SK-N-SH (cell line): ENCODE measurements at regions not wholly inside any gene's neighbourhood (a gene's known extent, or its start where the extent isn't known, plus 50 kb on each side); places are given as distances from the start of the nearest gene placed in this dataset.

Experiments used
- CTCF ChIA-PET: fragments of 300-600, 350-600 bp; formaldehyde crosslinking; extraction: SDS; loops from one replicate; lab custom pipeline; 2021; lab: Yijun Ruan, JAX
- POLR2A ChIA-PET: fragments of 350-600 bp; sonication (Branson Sonifier 250); formaldehyde crosslinking; extraction: SDS; loops from one replicate; lab custom pipeline; 2020; ENCODE audit warnings: antibody characterized with exemption, inconsistent platforms; lab: Yijun Ruan, JAX
- DNase-seq: peaks from one replicate; pipeline ENCODE4 v3.0.0; 2012
- H2AFZ ChIP-seq: fragments of 200-600 bp; sonication (generic); 2 replicates; pipeline ENCODE4 v1.8.1; 2016; ENCODE audit warnings: antibody characterized with exemption, mild to moderate bottlenecking, low read depth
- H3F3A ChIP-seq: fragments of 200-600 bp; sonication (generic); replicated peaks from 2 replicates; pipeline ENCODE3; 2016; ENCODE audit warnings: antibody characterized with exemption, mild to moderate bottlenecking; ENCODE audit not compliant: insufficient read depth
- H3K27ac ChIP-seq, 2 experiments: fragments of 200-500 bp in 1 of 2; fragments of 200-600 bp in 1 of 2; sonication (Bioruptor generic) in 1 of 2; sonication (generic), shearing (Covaris generic) in 1 of 2; 2 replicates each; pipeline versions ENCODE4 v1.5.1 to v1.6.1; 2014 to 2016; ENCODE audit warnings: low read depth in 2 of 2, inconsistent platforms in 1 of 2, low read length in 1 of 2, mild to moderate bottlenecking in 1 of 2, mixed read lengths in 1 of 2
- H3K27me3 ChIP-seq: fragments of 200-600 bp; sonication (generic), shearing (Covaris generic); 2 replicates; pipeline ENCODE4 v1.6.1; 2016; ENCODE audit warnings: mixed run types; ENCODE audit not compliant: insufficient read depth
- H3K36me3 ChIP-seq, 2 experiments: fragments of 200-500 bp in 1 of 2; fragments of 200-600 bp in 1 of 2; sonication (Bioruptor generic) in 1 of 2; sonication (generic) in 1 of 2; replicated peaks in 1 of 2; 2 replicates each; pipeline versions ENCODE3 to v1.5.1; 2014 to 2016; ENCODE audit warnings: low read length in 1 of 2, mild to moderate bottlenecking in 1 of 2; ENCODE audit not compliant: insufficient read depth in 2 of 2, control insufficient read depth in 1 of 2
- H3K4me1 ChIP-seq, 2 experiments: fragments of 200-500 bp in 1 of 2; fragments of 200-600 bp in 1 of 2; sonication (Bioruptor generic) in 1 of 2; sonication (generic), shearing (Covaris generic) in 1 of 2; 2 replicates each; pipeline versions ENCODE4 v1.5.1 to v1.6.1; 2014 to 2016; ENCODE audit warnings: low read depth in 1 of 2, low read length in 1 of 2, mixed run types in 1 of 2; ENCODE audit not compliant: insufficient read depth in 2 of 2, control insufficient read depth in 1 of 2
- H3K4me2 ChIP-seq: fragments of 200-600 bp; sonication (generic), shearing (Covaris generic); 2 replicates; pipeline ENCODE4 v1.6.1; 2017; ENCODE audit warnings: mixed run types
- H3K4me3 ChIP-seq, 2 experiments: fragments of 200-500 bp in 1 of 2; fragments of 200-600 bp in 1 of 2; sonication (Bioruptor generic) in 1 of 2; sonication (generic), shearing (Covaris generic) in 1 of 2; 2 replicates each; pipeline versions ENCODE4 v1.5.1 to v1.8.1; 2014 to 2016; ENCODE audit warnings: low read depth in 2 of 2, inconsistent platforms in 1 of 2, low read length in 1 of 2, mild to moderate bottlenecking in 1 of 2, mixed read lengths in 1 of 2, moderate library complexity in 1 of 2
- H3K79me2 ChIP-seq: fragments of 200-600 bp; sonication (generic); 2 replicates; pipeline ENCODE4 v1.8.1; 2017; ENCODE audit warnings: mild to moderate bottlenecking; ENCODE audit not compliant: insufficient read depth
- H3K9ac ChIP-seq: fragments of 200-600 bp; sonication (generic); 2 replicates; pipeline ENCODE4 v1.6.1; 2017; ENCODE audit warnings: mixed run types
- H3K9me2 ChIP-seq: fragments of 200-600 bp; sonication (generic); 2 replicates; pipeline ENCODE4 v1.6.1; 2017; ENCODE audit warnings: mixed run types
- H3K9me3 ChIP-seq: fragments of 200-600 bp; sonication (generic); 2 replicates; pipeline ENCODE4 v1.6.1; 2017; ENCODE audit warnings: mixed run types, mild to moderate bottlenecking, moderate library complexity
- H4K20me1 ChIP-seq: fragments of 200-600 bp; sonication (generic); 2 replicates; pipeline ENCODE4 v1.6.1; 2017; ENCODE audit warnings: mild to moderate bottlenecking, mixed run types; ENCODE audit not compliant: insufficient read depth
- EP300 ChIP-seq, 2 experiments: IDR thresholded peaks; 2 replicates each; pipeline versions ENCODE4 v1.4.0 to v1.6.1; 2012; ENCODE audit warnings: borderline replicate concordance in 1 of 2, low read depth in 1 of 2, low read length in 1 of 2
- GABPA ChIP-seq: IDR thresholded peaks from 2 replicates; pipeline ENCODE4 v1.4.0; 2012; ENCODE audit warnings: low read depth, mild to moderate bottlenecking
- JUND ChIP-seq: IDR thresholded peaks from 2 replicates; pipeline ENCODE4 v1.4.0; 2012
- MEF2A ChIP-seq: IDR thresholded peaks from 2 replicates; pipeline ENCODE4 v1.4.0; 2012; ENCODE audit warnings: low read depth, borderline replicate concordance
- NRF1 ChIP-seq: IDR thresholded peaks from 2 replicates; pipeline ENCODE4 v1.6.1; 2012; ENCODE audit warnings: low read depth, mild to moderate bottlenecking, low read length
- PBX3 ChIP-seq: IDR thresholded peaks from 2 replicates; pipeline ENCODE4; 2012
- RCOR1 ChIP-seq: fragments of 150-350 bp; IDR thresholded peaks from 2 replicates; pipeline ENCODE4 v1.6.1; 2017; ENCODE audit warnings: antibody characterized with exemption, low read length
- SMC3 ChIP-seq: IDR thresholded peaks from 2 replicates; pipeline ENCODE4 v1.6.1; 2012; ENCODE audit warnings: low read depth, low read length, improper control_type of control experiment
- TCF12 ChIP-seq: IDR thresholded peaks from 2 replicates; pipeline ENCODE4 v1.4.0; 2012
- TEAD4 ChIP-seq: IDR thresholded peaks from 2 replicates; pipeline ENCODE4 v1.4.0; 2012; ENCODE audit warnings: mild to moderate bottlenecking, borderline replicate concordance; ENCODE audit not compliant: insufficient read depth
- USF1 ChIP-seq: IDR thresholded peaks from 2 replicates; pipeline ENCODE4 v1.4.0; 2012; ENCODE audit warnings: low read depth, borderline replicate concordance
- USF2 ChIP-seq: fragments of 150-350 bp; IDR thresholded peaks from 2 replicates; pipeline ENCODE4 v1.6.1; 2017; ENCODE audit warnings: antibody characterized with exemption, low read length, low read depth, borderline replicate concordance
- YY1 ChIP-seq: IDR thresholded peaks from 2 replicates; pipeline ENCODE4 v1.4.0; 2012; ENCODE audit warnings: low read depth, mild to moderate bottlenecking
- ZBTB33 ChIP-seq: IDR thresholded peaks from 2 replicates; pipeline ENCODE4 v1.4.0; 2012; ENCODE audit warnings: low read depth, borderline replicate concordance
- WGBS: methylation state at CpG from one replicate; pipeline ENCODE4 v1.1.6; 2017; ENCODE audit warnings: low lambda C conversion rate; 5-methylcytosine and 5-hydroxymethylcytosine counted together

GRCh38 chr3:54053882-54054281, 68.5 kb upstream of the CACNA2D3 start:
- Histone ChIP-seq H3F3A (no peaks in the 10 kb centered on the region), H4K20me1 (no peaks in the 10 kb centered on the region), H3K4me3 (no peak overlapping the region), H3K4me2 (no peak overlapping the region), H3K4me1 (no peaks in the 10 kb centered on the region; a peak in 1 of 4 replicates), H3K9me2 (no peaks in the 10 kb centered on the region), H2AFZ (no peak overlapping the region), H3K27ac (no peak overlapping the region), H3K36me3 (no peaks in the 10 kb centered on the region), H3K27me3 (no peaks in the 10 kb centered on the region), H3K9me3 (no peaks in the 10 kb centered on the region), H3K79me2 (no peaks in the 10 kb centered on the region)
- DNase-seq: no peak
- WGBS: 41% methylated on average over 4 of the region's 4 CpGs
- CTCF ChIA-PET: interaction anchor here (0.6 kb wide), 1 partner anchor 1026 kb away, joined by 3 read pairs; no protein-coding TSS in a partner anchor
- no peak for TF ChIP-seq ZBTB33
- TF ChIP-seq NRF1: no peak
- no peak for TF ChIP-seq EP300 (IDR thresholded peaks at IDR 0.05; ENCODE audit: borderline replicate concordance in 1 of 2, low read depth in 1 of 2, low read length in 1 of 2)
- TF ChIP-seq MEF2A: no peak
- no peak for TF ChIP-seq PBX3
- TF ChIP-seq RCOR1: no peak
- no peak for TF ChIP-seq YY1
- TF ChIP-seq TCF12: no peak
- TF ChIP-seq TEAD4: no peak
- TF ChIP-seq USF2: no peak
- TF ChIP-seq, all 33 proteins: peak for 0
- no peak overlapping the region for H3K9ac ChIP-seq
- POLR2A ChIA-PET: no interaction called here

GRCh38 chr3:54053211-54053610, 69.1 kb upstream of the CACNA2D3 start:
- no peaks in the 10 kb centered on the region for H3K27me3 ChIP-seq
- H3K36me3 ChIP-seq: no peaks in the 10 kb centered on the region
- H3K4me2 ChIP-seq: no peak overlapping the region
- H2AFZ ChIP-seq: no peak overlapping the region
- H4K20me1 ChIP-seq: no peaks in the 10 kb centered on the region
- CTCF ChIA-PET: no interaction called here
- H3K9me3 ChIP-seq: no peaks in the 10 kb centered on the region
- TF ChIP-seq JUND (no peak), USF2 (no peak), YY1 (no peak), USF1 (no peak), GABPA (no peak), NRF1 (no peak), SMC3 (no peak), TEAD4 (no peak)
- no peak overlapping the region for H3K4me3 ChIP-seq
- POLR2A ChIA-PET: no interaction called here
- DNase-seq: no peak
- WGBS: 46% methylated on average over 5 of the region's 5 CpGs
- H3K27ac ChIP-seq: no peak overlapping the region
- H3F3A ChIP-seq: no peaks in the 10 kb centered on the region
- no peak overlapping the region for H3K9ac ChIP-seq
- no peaks in the 10 kb centered on the region for H3K79me2 ChIP-seq
- no peaks in the 10 kb centered on the region; a peak in 1 of 4 replicates for H3K4me1 ChIP-seq
- H3K9me2 ChIP-seq: no peaks in the 10 kb centered on the region
